ENCODE measurements at regions not wholly inside any gene's neighbourhood (a gene's known extent, or its start where the extent isn't known, plus 50 kb on each side); places are given as distances from the start of the nearest gene placed in this dataset.

- intact Hi-C loops (cut with DNase I) = loop anchor here (10.0 kb wide), 1 partner anchor 293 kb away; no protein-coding TSS in a partner anchor
Measured at GRCh38 chr2:852168-852567, 98.5 kb upstream of the SNTG2 start.

DNA sequence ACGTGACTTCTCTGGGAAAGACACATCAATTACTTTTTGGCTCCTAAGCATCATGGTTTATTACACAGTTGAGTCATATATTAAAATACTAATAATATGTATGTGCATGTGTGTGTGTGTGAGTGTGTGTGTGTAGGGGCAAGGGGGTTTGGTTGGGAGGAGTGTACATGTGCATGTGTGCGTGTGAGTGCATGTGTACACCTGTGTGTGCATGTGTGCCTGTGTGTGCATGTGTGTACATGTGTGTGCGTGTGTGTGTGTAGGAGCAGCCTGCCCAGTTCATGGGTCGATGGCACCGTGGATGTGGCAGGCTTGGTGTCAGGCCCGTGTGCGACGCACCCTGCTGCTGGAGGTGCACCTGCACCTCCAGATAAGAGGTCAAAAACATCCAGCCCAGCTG, 99.0 kb upstream of the SNTG2 start:
- Histone ChIP-seq H3K9ac (ENCODE audit: low read depth in 2 of 2, low read length in 2 of 2) (no peak overlapping the region), H3K9me3 (no peaks in the 10 kb centered on the region), H3K4me3 (no peak overlapping the region), H3K27ac (no peak overlapping the region), H3K4me1 (no peaks in the 10 kb centered on the region), H3K36me3 (no peaks in the 10 kb centered on the region), H3K27me3 (no peaks in the 10 kb centered on the region)
- no peak for TF ChIP-seq CTCF (IDR thresholded peaks at IDR 0.05)
- intact Hi-C loops (cut with DNase I) = loop anchor here (10.0 kb wide), 1 partner anchor 293 kb away; no protein-coding TSS in a partner anchor
- DNase-seq = no peak

More at GRCh38 chr2:852168-852567, 98.5 kb upstream of the SNTG2 start:
- no peak overlapping the region for H3K27ac ChIP-seq
- H3K4me1 ChIP-seq = no peaks in the 10 kb centered on the region
- no peaks in the 10 kb centered on the region for H3K36me3 ChIP-seq
- H3K4me3 ChIP-seq = no peak overlapping the region
- DNase-seq = no peak
- TF ChIP-seq CTCF (IDR thresholded peaks at IDR 0.05) = no peak
- H3K9ac ChIP-seq (ENCODE audit: low read depth in 2 of 2, low read length in 2 of 2) = no peak overlapping the region
- no peaks in the 10 kb centered on the region for H3K27me3 ChIP-seq
- no peaks in the 10 kb centered on the region for H3K9me3 ChIP-seq

- no peak for DNase-seq
- no peaks in the 10 kb centered on the region for H3K4me1 ChIP-seq
- H3K27me3 ChIP-seq = no peaks in the 10 kb centered on the region
- TF ChIP-seq CTCF (IDR thresholded peaks at IDR 0.05) = no peak
- H3K9ac ChIP-seq (ENCODE audit: low read depth in 2 of 2, low read length in 2 of 2) = no peak overlapping the region
- intact Hi-C loops (cut with DNase I) = loop anchor here (10.0 kb wide), 1 partner anchor 294 kb away; no protein-coding TSS in a partner anchor
- no peaks in the 10 kb centered on the region for H3K9me3 ChIP-seq
- no peaks in the 10 kb centered on the region for H3K36me3 ChIP-seq
- no peak overlapping the region for H3K27ac ChIP-seq
- H3K4me3 ChIP-seq = no peak overlapping the region
Measured at GRCh38 chr2:851078-851477, 99.6 kb upstream of the SNTG2 start.

GRCh38 chr2:850429-850828, 100.2 kb upstream of the SNTG2 start:
- H3K36me3 ChIP-seq = no peaks in the 10 kb centered on the region
- H3K9ac ChIP-seq (ENCODE audit: low read depth in 2 of 2, low read length in 2 of 2) = no peak overlapping the region
- no peaks in the 10 kb centered on the region for H3K9me3 ChIP-seq
- H3K27ac ChIP-seq = no peak overlapping the region
- TF ChIP-seq CTCF (IDR thresholded peaks at IDR 0.05) = no peak
- DNase-seq = no peak
- H3K27me3 ChIP-seq = no peaks in the 10 kb centered on the region
- no peak overlapping the region for H3K4me3 ChIP-seq
- intact Hi-C loops (cut with DNase I) = loop anchor here (10.0 kb wide), 1 partner anchor 294 kb away; no protein-coding TSS in a partner anchor
- no peaks in the 10 kb centered on the region for H3K4me1 ChIP-seq

GRCh38 chr2:848099-848498, 102.5 kb upstream of the SNTG2 start:
- Histone ChIP-seq H3K9me3 (no peaks in the 10 kb centered on the region), H3K27ac (no peak overlapping the region), H3K9ac (ENCODE audit: low read depth in 2 of 2, low read length in 2 of 2) (no peak overlapping the region), H3K36me3 (no peaks in the 10 kb centered on the region), H3K4me3 (no peak overlapping the region), H3K4me1 (no peaks in the 10 kb centered on the region), H3K27me3 (no peaks in the 10 kb centered on the region)
- DNase-seq = no peak
- intact Hi-C loops (cut with DNase I) = no loop called here
- TF ChIP-seq CTCF (IDR thresholded peaks at IDR 0.05) = no peak
